GM10266 (cell line): ENCODE measurements at regions not wholly inside any gene's neighbourhood (a gene's known extent, or its start where the extent isn't known, plus 50 kb on each side); places are given as distances from the start of the nearest gene placed in this dataset.
A peak's percentile ranks its signal among the peaks of the same experiment; 100 is the strongest.

ENCODE experiments used
- DNase-seq: peaks from one replicate; pipeline ENCODE4 v3.0.0; 2012; ENCODE audit errors: extremely low spot score
- TF ChIP-seq, protein P1 (sequence below): IDR thresholded peaks from 2 replicates; pipeline ENCODE4 v1.5.1; 2012; ENCODE audit warnings: mild to moderate bottlenecking, low read depth; ENCODE audit not compliant: control insufficient read depth, insufficient read depth; ENCODE audit errors: missing control alignments

DNA sequence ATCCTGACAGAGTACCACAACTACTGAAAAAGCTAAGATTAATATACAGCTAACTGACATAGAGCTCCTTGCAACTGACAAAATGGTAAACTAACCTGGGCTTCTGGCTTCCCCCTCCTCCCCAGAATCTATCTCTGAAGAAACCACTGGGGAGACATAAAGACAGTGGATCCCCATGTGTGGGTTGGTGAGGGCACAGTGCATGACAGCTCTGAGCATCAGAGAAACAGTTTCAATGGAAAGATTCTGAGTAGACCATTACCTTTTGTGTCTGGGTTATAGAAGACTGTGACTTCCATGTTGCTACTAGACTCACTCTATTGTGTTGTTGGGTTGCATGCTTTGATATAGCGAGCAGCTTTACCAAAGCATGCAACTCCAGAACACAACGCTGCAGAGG, 247.4 kb downstream of the EFCAB11 start:
- DNase-seq, result no peak
- TF ChIP-seq, protein P1, sequence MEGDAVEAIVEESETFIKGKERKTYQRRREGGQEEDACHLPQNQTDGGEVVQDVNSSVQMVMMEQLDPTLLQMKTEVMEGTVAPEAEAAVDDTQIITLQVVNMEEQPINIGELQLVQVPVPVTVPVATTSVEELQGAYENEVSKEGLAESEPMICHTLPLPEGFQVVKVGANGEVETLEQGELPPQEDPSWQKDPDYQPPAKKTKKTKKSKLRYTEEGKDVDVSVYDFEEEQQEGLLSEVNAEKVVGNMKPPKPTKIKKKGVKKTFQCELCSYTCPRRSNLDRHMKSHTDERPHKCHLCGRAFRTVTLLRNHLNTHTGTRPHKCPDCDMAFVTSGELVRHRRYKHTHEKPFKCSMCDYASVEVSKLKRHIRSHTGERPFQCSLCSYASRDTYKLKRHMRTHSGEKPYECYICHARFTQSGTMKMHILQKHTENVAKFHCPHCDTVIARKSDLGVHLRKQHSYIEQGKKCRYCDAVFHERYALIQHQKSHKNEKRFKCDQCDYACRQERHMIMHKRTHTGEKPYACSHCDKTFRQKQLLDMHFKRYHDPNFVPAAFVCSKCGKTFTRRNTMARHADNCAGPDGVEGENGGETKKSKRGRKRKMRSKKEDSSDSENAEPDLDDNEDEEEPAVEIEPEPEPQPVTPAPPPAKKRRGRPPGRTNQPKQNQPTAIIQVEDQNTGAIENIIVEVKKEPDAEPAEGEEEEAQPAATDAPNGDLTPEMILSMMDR, result no peak

DNA sequence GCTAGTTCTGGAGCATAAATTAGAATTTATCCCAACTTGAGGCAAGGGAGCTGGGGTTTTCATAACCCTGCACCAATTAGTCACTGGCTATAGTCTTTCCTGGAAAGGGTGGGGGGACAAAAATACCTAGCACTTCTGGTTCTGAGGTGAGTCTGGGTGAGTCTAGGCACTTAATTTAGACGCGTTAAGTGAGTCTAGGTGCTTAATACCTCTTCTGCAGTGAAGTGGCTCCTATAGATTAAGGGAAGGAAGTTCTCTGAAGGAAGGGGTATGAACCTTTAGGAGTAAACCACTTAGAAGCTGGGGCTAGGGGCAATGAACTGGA, 251.7 kb downstream of the EFCAB11 start:
- TF ChIP-seq, protein P1, result no peak

DNA sequence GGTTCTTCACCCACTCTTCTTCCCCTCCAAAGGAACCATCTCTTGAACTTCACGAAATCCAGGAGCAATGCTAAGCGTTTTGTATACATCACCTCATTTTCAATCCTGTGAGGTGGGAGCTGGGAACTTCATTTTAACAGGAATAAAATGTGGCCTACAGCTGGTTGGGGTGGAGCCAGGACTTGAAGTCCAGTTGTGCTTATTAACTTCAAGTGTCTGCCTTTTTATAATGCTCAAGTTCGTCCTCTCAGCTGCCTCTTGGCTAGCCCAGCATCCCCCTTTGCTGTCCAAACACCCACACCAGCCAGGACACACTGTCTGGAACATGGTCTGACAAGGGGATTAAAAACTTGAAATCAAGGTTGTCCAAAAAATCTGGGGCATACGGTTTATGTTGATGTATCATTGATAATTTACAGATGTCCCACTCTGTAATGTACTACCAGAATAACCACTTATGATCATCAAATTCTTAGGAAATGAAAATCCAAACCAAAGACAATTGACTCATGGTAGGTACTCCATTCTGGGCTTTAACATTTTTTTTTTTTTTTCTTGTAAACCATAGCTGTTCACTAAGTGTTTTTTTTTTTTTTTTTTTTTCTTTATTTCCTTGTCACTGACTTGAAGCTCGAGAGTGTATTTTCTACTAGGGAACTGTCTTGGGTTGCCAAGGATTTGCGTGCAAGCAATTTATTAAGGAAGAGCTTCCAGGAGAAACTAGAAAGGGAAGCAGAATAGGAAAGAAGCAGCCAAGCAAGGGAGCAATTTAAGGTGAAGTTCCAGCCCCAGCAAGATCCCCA, 252.3 kb downstream of the EFCAB11 start:
- no peak for DNase-seq
- TF ChIP-seq, protein P1, result no peak

More for the DNA sequence above, 251.7 kb downstream of the EFCAB11 start:
- no peak for DNase-seq

DNA sequence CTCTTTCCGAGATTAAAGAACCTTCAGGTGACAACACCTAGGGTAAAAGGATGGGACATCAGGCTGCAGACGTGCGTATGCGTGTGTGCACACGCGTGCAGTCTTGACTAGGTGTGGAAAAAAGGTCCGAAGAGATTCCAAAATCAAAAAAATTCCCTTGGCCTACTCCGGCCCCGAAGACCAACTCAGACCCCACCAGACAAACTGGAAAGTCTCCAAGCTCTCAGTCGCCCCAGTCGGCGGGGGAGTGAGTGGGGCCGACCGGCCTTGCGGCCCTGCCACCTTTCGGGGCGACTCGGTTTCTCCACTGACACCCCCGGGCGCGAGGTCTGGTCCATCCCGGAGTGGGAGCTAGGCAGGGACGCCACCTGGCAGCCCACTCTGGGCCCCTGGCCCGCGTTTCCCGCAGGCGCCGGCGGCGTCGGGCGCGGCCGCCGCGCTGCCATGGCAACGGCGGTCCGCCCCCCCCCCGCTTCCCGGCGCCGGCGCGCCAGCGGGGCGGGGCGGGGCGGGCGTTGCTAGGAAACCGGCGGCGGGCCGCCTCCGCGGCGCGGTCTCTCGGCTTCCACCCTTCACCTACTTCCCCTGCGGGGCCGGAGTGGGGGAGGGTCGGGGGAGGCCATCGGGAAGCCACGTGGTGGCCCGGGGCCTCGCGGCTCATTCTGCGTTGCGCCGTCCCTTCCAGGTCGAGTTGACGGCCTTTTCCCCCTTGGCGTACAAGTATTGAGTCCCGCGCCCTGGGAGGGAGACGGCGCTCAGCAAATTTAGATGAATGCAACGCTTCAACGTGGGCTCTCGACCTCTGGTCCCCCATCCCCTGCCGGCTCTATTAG, 253.1 kb downstream of the EFCAB11 start:
- TF ChIP-seq, protein P1, result no peak
- DNase-seq, result peak; percentile 94

DNA sequence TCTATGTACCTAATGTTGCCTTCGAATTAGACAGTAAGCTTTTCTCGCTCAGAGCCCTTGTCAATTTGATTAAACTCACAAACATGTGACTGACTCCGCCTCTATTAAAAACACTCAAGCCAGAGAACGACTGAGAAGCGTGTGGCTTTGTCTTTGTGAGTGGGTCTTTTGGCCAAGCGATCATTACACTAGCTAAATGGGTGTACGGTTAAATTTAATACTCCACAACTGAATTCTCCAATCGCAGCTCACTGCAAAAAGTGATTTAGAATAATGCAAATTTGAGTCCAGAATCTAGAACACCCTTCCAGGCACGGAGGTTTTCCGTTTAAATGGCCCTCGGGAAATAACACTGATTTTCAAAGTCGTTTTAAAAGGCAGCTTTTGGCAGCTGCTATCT, 253.7 kb downstream of the EFCAB11 start:
- DNase-seq, result no peak
- TF ChIP-seq, protein P1, result no peak

DNA sequence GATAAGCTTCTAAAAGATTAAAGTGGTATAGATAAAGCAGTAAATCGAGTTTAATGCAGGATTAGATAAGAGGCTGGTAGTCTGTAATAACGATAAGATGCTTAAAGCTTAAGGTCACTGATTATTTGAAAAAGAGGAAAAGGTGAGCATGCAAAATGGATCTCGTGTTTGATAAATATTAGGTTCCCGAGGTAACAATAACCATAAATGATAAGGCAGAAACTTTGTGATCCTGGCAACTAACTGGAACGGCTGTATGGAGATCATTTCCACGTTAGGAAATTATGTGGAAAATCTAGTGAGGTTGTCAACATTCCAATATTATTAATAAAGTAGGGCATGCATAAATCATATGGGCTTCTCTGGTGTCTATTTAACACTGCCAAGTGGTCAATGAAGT, 255.5 kb downstream of the EFCAB11 start:
- no peak for DNase-seq
- TF ChIP-seq, protein P1, result no peak
